Amniotic epithelial cell (primary cell): ENCODE measurements at regions not wholly inside any gene's neighbourhood (a gene's known extent, or its start where the extent isn't known, plus 50 kb on each side); places are given as distances from the start of the nearest gene placed in this dataset.

Experiments used
- DNase-seq: peaks from one replicate; pipeline ENCODE4 v3.0.0-alpha.2; 2010; ENCODE audit warnings: low read depth

GRCh38 chr1:4430406-4431365 lies 223.7 kb upstream of the AJAP1 start:
- no peak for DNase-seq

GRCh38 chr1:4431491-4431890 lies 222.9 kb upstream of the AJAP1 start:
- DNase-seq = no peak

- DNase-seq = no peak
Measured at GRCh38 chr1:4433075-4433474, 221.3 kb upstream of the AJAP1 start.

GRCh38 chr1:4444086-4444485 lies 210.3 kb upstream of the AJAP1 start:
- no peak for DNase-seq

- DNase-seq = no peak
Measured at GRCh38 chr1:4447778-4448420, 206.5 kb upstream of the AJAP1 start.

GRCh38 chr1:4449972-4450371 lies 204.4 kb upstream of the AJAP1 start:
- DNase-seq = no peak

- DNase-seq = no peak
Measured at GRCh38 chr1:4452701-4453100, 201.7 kb upstream of the AJAP1 start.

GRCh38 chr1:4460052-4460451 lies 194.4 kb upstream of the AJAP1 start:
- no peak for DNase-seq

GRCh38 chr1:4460651-4461050 lies 193.8 kb upstream of the AJAP1 start:
- DNase-seq = no peak

- DNase-seq = no peak
Measured at GRCh38 chr1:4461726-4462290, 192.6 kb upstream of the AJAP1 start.

- DNase-seq = no peak
Measured at GRCh38 chr1:4462831-4463484, 191.5 kb upstream of the AJAP1 start.

- DNase-seq = no peak
Measured at GRCh38 chr1:4463631-4464030, 190.8 kb upstream of the AJAP1 start.

GRCh38 chr1:4464478-4464877 lies 189.9 kb upstream of the AJAP1 start:
- DNase-seq = no peak

- no peak for DNase-seq
Measured at GRCh38 chr1:4467241-4467640, 187.2 kb upstream of the AJAP1 start.

- DNase-seq = no peak
Measured at GRCh38 chr1:4468386-4468785, 186.0 kb upstream of the AJAP1 start.

- DNase-seq = no peak
Measured at GRCh38 chr1:4468804-4469514, 185.4 kb upstream of the AJAP1 start.

GRCh38 chr1:4476394-4476793 lies 178.0 kb upstream of the AJAP1 start:
- DNase-seq = no peak

- no peak for DNase-seq
Measured at GRCh38 chr1:4481451-4481850, 173.0 kb upstream of the AJAP1 start.

- DNase-seq = no peak
Measured at GRCh38 chr1:4482526-4482925, 171.9 kb upstream of the AJAP1 start.

- DNase-seq = no peak
Measured at GRCh38 chr1:4483021-4483625, 171.3 kb upstream of the AJAP1 start.

GRCh38 chr1:4485398-4485797 lies 169.0 kb upstream of the AJAP1 start:
- no peak for DNase-seq

GRCh38 chr1:4485878-4486277 lies 168.5 kb upstream of the AJAP1 start:
- DNase-seq = no peak
